SKM-1 treated with dmso at 0.1 percent for 144 hours (cell line): ENCODE measurements at regions not wholly inside any gene's neighbourhood (a gene's known extent, or its start where the extent isn't known, plus 50 kb on each side); places are given as distances from the start of the nearest gene placed in this dataset.

ENCODE experiments used
- DNase-seq: peaks from one replicate; lab custom pipeline; 2025; ENCODE audit not compliant: unreplicated experiment; lab: John Stamatoyannopoulos, UW

DNA sequence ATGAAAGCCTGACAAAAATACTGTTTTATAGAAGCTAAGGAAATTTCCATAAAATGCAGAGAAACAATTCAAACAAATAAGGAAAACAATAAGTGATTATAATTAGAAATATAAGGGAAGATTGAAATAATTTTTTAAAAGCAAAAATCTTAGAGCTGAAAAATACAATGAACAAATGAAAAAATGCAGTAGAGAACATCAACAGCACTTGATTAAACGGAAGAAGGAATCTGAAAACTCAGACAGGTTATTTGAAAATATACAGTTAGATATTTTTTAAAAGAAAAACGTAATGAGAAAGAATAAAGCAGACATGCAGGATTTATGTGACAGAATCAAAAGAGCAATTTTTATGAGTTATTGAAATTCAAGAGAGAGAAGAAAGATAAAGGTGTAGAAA lies 279.1 kb upstream of the MAGI2 start:
- DNase-seq, result no peak

DNA sequence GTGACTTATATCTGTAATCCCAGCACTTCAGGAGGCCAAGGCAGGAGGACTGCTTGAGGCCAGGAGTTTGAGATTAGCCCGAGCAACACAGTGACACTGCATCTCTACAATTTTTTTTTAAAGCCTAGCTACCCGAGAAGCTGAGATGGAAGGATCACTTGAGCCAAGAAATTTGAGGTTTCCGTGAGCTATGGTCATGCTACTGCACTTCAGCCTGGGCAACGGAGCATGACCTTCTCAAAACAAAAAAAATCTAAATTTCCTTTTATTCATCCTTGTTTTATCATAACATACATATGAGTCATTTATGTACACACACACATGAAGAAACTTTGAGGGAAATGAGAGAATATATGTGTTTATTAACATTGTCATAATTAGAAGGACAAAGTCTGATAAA lies 277.5 kb upstream of the MAGI2 start:
- no peak for DNase-seq

DNA sequence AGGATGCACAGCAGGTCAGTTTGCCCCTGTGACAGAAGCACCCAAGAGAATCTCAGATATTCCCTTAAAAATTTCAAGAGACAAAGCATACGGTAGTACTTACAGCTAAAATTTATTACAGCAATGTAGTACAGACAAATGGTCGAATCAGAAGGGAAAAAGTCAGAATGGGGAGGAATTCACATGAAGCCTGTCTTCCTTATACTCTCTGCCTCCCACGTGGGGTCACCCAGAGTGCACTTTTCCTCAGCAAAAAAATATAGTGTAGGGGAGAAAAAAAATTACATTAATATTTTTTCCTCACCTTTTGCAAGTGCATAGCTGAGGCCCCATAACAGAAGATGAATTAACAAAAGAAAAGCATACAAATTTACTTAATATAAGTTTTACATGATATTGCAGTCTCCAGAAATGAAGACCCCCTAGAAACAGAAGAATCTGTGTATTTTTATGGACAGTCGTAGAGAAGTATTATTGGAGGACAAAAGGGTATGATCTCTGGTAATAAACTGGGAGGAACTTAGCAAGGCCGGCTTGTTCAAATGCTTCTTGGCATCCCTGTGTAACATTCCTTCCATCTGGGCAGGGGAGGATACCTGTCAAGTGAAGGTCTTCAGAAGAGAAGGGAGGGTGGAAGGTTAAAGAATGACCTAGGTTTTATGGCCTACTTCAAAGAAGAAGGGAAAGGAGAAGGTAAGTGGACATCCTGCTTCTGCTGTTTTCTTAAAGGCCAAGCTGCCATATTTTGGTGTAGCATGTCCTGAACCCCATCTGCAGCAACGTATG lies 270.6 kb upstream of the MAGI2 start:
- no peak for DNase-seq

DNA sequence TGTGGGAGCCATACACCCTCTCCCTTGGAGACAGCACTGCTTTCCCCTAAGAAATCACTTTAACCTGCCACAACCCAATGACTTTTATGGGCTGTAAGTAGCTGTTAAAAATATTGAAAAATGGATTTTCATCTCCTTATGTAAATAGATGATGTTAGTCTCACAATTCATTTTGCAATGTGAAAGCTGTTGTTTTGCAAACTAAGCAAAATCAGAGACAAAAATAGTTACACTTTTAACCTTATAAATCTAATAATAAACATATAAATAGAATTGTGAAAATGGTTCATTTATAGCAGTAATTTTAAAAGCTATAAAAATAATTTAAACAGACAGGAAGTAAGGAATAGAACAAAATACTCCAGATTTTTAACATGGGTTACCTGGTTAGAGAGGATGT lies 268.8 kb upstream of the MAGI2 start:
- DNase-seq, result no peak

DNA sequence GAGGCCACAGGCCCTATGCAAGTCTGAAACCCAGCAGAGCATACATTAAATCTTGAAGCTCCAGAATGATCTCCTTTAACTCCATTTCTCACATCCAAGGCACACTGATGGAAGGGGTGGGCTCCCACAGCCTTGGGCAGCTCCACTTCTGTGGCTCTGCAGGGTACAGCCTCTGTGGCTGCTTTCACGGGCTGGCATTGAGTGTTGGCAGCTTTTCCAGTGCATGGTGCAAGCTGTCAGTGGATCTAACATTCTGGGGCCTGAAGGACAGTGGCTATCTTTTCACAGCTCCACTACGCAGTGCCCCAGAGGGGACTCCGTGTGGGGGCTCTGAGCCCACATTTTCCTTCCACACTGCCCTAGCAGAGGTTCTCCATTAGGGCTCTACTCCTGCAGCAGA lies 265.7 kb upstream of the MAGI2 start:
- DNase-seq, result no peak

DNA sequence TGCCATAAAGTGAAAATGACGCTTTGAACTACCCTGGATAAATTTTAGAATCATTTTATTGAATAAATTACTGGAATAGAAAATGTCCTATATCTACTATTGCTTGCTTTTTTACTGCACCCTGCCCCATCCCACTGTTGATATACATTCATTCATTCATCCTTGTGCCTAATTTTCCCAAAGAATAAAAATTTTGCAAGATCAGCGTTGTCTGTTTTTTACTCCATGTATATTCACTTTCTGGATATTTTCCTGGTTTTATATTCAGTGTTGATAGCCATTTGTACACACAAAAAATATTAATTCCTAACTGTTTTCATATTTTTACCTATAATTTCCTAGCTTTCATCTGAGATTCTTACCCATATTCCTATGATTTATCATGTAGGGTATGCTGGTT lies 262.9 kb upstream of the MAGI2 start:
- DNase-seq, result no peak

DNA sequence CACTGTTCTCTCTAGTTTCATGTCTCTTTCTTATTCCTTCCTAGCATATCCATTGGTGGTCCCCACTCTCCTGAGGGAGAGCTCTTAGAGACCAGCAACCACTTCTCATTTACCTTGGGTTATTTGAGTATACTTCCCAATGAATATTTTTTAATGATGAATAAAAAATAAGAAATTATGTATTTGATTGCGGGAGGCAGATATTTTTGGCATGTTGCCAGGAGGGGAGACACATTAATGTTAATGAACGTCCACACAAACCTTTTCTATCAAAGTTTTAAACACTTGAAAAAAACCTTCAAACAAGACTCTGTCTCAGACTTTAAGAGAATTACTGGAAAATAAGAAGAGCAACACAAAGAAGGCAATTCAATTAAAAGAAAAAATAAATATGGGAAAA lies 260.6 kb upstream of the MAGI2 start:
- no peak for DNase-seq

DNA sequence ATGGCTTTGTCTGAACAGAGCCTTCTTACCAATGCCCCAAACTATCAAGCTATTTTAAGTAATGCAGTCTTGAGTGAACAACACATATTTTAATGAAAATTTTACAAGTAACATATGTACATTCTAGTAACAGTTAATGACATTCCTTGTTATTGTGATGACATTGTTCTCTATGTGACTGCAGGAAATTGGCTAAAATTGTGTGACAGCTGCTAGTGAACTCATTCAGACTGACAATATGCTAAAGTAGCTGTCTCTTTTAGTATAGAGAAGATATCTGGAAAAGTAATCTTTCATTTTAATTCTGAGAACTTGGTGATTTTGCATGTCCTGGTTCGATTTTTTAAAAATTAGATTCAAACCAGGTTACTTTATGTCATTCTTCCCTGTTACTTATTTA lies 259.8 kb upstream of the MAGI2 start:
- DNase-seq, result no peak

DNA sequence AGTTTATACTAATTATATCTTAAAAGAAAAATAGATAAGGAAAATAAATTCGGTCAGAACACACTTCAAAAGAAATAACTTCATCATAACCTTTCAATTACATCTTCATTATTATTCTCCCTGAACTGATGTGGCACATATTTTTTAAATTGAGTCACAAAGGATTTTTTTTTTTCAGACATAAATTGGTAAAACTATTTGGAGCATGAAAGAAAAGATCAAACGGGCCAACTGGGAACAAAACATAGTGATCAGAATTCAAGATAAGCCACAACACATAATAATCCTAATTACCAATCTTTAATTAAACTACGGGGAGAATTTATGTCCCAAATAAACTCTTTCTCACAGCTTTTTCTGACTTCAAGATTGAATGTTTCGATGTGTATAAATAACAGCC lies 258.2 kb upstream of the MAGI2 start:
- no peak for DNase-seq

DNA sequence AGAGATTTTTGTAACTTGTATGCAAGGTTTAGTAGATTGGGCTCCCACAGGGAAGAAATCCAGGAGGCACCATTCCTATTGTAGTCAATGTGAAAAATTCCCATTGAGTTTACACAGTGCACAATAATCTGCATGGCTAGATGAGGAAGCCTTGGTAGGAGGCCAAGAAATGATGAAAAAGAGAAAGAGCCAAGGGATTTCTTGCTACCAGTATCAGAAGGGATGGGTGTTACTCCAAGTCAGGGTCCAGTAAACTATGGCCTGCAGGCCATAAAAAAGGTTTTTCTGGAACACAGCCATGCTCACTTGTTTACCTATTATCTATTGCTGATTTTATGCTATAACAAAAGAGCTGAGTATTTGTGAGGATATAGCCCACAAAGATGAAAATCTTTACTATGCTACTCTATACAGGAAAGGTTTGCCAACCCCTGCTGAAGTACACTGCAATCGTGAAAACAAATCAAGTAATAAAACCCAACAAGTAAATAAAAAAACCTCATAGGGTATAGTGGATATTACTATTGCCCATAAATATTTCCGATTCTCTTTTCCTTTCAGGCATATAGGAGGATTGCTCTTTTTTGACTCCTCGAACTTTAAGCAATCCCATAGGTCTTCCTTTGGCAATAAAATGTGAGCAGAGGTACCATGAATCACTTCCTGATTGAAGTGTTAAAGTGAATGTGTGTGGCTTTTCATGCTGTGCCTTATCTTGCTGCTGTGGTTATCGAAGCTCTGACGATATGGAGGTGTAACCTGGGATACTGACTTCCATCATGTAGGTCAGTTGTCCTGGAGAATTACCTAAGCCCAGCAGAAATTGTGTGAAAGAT lies 256.3 kb upstream of the MAGI2 start:
- DNase-seq, result no peak

DNA sequence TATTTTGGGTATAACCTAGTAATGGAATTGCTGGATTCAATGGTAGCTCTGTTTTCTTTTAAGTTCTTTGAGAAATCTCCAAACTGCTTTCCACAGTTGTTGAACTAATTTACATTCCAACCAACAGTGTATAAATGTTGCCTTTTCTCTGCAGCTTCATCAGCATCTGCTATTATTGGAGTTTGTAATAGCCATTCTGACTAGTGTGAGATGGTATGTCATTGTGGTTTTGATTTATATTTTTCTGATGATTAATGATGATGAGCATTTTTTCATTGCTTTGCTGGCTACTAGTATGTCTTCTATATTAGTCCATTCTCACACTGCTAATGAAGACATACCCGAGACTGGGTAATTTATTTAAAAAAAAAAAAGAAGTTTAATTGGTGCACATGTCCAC lies 248.6 kb upstream of the MAGI2 start:
- DNase-seq, result no peak

DNA sequence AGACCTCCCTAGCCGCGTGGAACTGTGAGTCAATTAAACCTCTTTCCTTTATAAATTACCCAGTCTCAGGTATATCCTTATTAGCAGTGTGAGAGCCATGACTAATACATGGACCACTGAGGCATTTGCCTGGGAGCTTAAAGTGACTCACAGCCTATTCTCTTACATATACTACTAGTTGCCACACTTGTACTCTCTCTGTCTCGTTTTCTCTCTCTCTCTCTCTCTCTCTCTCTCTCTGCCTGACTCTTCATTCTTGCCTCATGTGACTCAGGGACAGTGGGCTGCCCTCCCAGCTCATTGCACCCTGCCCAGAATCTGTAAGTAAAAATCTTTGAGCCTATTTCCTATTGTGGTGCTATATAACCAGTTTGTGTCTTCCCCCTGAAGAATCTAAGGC lies 238.5 kb upstream of the MAGI2 start:
- no peak for DNase-seq

DNA sequence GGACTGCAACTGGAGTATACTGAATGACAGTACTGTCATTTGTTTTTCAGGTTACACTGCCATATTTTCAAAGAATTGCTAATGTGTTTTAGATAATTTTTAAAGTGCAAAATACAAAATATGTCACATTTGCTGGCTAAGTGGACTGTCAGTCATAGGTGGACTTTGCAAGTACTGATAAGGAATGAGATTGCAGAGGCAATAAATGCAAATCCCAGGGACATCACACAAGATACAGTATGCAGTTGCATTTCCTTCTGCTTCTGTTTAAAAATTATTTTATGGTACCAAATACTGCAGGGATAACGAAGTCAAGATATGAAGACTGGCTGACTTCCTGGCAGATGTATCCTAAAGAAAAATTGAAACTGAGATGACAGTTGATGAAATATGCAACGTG lies 237.6 kb upstream of the MAGI2 start:
- DNase-seq, result no peak

DNA sequence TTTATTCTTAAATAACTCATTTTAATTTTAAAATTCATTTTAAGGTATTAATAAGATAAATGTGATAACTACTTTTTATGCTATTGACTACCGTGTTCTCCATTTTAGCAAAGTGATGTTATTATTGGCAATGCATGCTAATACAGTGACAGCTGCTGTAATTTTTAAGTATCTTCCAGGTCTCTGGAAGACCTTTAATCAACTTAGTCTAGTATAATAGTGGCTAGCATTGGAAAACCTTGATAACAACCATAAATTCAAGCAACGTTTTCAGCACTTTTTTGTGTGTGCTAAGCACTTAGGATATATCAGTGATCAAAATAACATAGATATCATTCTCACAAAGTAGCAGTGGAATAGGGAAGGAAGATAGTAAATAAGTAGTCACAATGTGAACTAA lies 230.9 kb upstream of the MAGI2 start:
- DNase-seq, result no peak

DNA sequence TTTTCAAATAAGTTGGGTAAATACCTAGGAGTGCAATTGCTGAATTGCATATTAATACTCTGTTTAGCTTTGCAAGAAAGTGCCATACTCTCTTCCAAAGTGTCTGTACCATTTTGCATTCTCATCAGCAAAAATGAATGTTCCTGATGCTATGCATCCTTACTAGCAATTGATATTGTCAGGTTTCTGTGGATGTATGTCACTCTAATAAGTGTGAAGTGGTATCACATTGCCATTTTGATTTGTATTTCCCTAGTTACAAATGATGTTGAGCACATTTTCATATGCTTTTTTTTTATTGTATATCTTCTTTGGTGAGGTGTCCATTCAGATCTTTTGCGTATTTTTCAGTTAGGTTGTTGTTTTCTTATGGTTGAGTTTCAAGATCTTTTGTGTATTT lies 230.4 kb upstream of the MAGI2 start:
- no peak for DNase-seq

DNA sequence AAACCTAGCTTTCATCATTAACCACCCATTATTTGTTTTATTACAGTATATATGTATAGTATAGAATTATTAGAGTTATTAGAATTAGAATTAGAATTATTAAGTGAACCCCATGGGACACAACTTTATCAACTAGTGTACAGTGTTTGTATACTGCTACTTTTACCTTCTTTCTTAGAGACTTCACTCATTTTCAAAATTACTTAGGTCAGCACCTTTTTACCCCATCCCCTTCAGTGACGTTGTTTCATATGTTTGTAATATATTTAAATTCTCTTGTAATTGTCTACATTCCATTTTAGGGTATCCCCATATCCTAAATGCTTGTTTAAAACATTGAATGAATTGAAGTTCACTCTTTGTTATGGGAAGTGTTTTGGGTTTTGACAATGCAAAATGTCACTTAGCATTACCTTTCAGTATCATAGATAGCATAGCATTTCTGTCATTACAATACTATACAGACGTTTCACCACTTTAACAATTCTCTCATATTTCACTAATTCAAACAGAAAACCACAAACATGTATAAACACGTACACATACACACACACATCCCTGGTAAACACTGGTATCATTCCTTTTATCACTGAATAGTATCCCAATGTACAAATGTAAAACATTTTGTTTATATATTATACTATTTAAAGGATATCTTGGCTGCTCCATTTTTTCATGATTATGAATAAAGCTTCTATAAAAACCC lies 229.9 kb upstream of the MAGI2 start:
- DNase-seq, result no peak

DNA sequence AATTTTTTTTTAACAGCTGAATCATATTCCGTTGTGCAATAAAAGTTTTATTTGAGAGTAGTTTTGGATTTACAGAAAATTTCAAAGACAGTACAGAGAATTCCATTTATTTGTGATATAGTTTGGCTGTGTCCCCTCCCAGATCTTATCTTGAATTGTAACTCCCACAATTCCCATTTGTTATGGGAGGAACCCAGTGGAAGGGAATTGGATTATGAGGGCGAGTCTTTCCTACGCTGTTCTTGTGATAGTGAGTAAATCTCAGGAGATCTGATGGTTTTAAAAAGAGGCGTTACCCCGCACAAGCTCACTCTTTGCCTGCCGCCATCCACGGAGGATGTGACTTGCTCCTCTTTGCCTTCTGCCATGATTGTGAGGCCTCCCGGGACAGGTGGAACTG lies 228.0 kb upstream of the MAGI2 start:
- no peak for DNase-seq

DNA sequence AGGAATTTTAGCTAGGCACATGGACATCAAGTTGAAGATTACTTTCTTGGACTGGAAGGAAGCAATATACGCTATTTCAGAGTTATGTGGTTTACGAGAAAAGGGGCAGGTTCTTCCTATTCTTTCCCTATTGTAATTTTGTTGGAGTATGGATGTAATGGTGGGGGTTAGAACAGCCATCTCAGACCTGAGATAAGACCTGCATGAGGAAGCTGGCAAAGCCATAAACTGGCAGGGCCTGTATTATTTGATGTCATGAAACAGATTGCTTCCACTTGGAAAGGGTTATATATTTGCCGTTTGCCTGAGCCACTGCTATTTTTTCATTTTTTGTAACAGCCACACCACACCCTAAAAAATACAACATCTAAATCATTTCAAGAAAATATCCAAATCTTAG lies 220.5 kb upstream of the MAGI2 start:
- DNase-seq, result no peak

DNA sequence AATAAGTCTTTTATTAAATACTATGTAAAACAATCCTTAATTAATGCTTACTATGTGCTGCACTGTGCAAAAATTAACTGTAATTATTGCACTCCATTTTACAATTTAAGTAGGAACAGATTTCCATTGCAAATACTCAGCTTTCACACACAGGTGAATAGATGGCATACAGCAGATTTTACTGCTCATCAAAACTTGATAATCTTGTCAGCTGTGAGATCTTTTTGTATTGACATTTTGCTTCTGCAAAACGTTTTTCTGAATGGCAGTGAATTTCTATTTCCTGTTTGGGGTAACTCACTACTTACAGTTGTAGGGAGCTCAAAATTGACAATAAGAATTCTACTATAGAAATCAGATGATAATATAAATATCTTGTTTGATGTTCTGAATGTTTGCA lies 220.0 kb upstream of the MAGI2 start:
- no peak for DNase-seq

DNA sequence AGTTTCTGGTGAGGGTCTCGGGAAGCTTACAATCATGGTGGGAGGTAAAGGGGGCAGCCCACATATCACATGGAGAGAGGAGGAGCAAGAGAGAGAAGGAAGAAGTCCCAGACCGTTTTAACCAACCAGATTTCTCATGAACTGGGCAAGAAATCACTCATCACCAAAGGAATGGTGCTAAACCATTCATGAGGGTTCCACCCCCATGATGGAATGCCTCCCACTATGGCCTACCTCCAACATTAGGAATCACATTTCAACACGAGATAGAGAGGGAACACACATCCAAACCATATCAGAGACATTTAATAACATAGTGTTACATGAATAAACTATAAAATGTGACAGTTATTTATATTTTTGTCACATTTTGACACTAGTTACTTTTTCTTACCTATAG lies 214.8 kb upstream of the MAGI2 start:
- DNase-seq, result no peak

DNA sequence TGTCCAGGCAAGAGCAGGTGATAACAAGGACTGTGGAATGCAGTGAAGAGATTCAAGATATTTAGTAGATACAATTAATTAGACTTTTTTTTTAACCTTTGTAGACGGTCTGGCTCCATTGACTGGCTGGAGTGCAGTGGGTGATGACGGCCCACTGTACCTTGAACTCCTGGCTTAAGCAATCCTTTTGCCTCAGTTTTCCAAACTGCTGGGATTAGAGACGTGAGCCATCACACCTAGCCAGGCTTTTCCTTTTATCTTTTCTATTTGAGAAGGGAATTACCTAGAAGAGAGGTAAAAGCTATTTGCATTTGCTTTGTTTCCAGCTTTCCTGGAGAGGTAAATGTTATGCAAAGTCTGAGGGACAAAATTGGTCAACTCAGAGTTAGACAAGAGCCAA lies 213.0 kb upstream of the MAGI2 start:
- no peak for DNase-seq
